ENCODE measurements at regions not wholly inside any gene's neighbourhood (a gene's known extent, or its start where the extent isn't known, plus 50 kb on each side); places are given as distances from the start of the nearest gene placed in this dataset.

GRCh38 chr15:31245756-31246155, 80.9 kb upstream of the KLF13 start:
- no peak for DNase-seq

GRCh38 chr15:31247404-31247803, 79.2 kb upstream of the KLF13 start:
- DNase-seq = no peak

GRCh38 chr15:31248263-31248662, 78.4 kb upstream of the KLF13 start:
- no peak for DNase-seq

- no peak for DNase-seq
Measured at GRCh38 chr15:31248951-31249350, 77.7 kb upstream of the KLF13 start.

- DNase-seq = no peak
Measured at GRCh38 chr15:31250033-31250432, 76.6 kb upstream of the KLF13 start.

- no peak for DNase-seq
Measured at GRCh38 chr15:31251165-31251564, 75.5 kb upstream of the KLF13 start.

- DNase-seq = no peak
Measured at GRCh38 chr15:31252171-31252785, 74.4 kb upstream of the KLF13 start.

- DNase-seq = no peak
Measured at GRCh38 chr15:31254431-31255175, 72.0 kb upstream of the KLF13 start.

- no peak for DNase-seq
Measured at GRCh38 chr15:31255176-31255510, 71.5 kb upstream of the KLF13 start.

- no peak for DNase-seq
Measured at GRCh38 chr15:31255732-31256377, 70.8 kb upstream of the KLF13 start.

- DNase-seq = no peak
Measured at GRCh38 chr15:31256378-31257265, 70.0 kb upstream of the KLF13 start.

GRCh38 chr15:31257286-31257685, 69.3 kb upstream of the KLF13 start:
- peak in 1 of 2 donors; percentile 5 for DNase-seq

GRCh38 chr15:31258260-31258659, 68.4 kb upstream of the KLF13 start:
- DNase-seq = no peak

GRCh38 chr15:31259562-31260252, 66.9 kb upstream of the KLF13 start:
- DNase-seq = no peak

GRCh38 chr15:31260646-31261265, 65.9 kb upstream of the KLF13 start:
- DNase-seq = no peak

GRCh38 chr15:31261266-31262142, 65.1 kb upstream of the KLF13 start:
- no peak for DNase-seq

- no peak for DNase-seq
Measured at GRCh38 chr15:31262143-31262530, 64.5 kb upstream of the KLF13 start.

GRCh38 chr15:31262901-31263671, 63.5 kb upstream of the KLF13 start:
- DNase-seq = peak; percentile 58 to 76

- peak; percentile 72 to 90 for DNase-seq
Measured at GRCh38 chr15:31263751-31264558, 62.7 kb upstream of the KLF13 start.
